ENCODE measurements at regions not wholly inside any gene's neighbourhood (a gene's known extent, or its start where the extent isn't known, plus 50 kb on each side); places are given as distances from the start of the nearest gene placed in this dataset.

DNA sequence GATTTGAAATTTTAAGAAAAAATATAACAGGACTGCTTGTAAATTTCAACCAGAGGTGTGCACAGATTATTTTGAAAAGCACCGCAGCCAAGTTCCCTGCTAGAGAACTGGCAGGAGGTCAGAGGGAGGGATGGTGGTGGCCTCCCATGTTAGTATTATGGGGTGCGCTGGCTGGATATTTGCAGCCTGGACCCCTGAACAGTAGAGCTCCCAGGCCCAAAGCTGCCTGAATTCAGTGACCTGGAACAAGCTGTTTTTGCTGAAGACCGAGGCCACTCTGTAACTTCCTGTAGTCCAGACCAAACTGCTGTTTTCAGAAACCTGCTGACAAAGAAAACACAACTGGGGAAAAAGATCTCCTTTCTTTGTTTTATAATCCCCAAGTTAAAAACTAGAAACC lies 314.3 kb downstream of the TNS1 start:
- Mint-ChIP-seq H3K4me1 (no peaks in the 10 kb centered on the region), H3K4me3 (no peak overlapping the region), H3K27me3 (ENCODE audit: insufficient read depth, low read depth, poor library complexity) (peaks cover 4% of the 10 kb centered on the region)

GRCh38 chr2:217687771-217688170 lies 315.0 kb downstream of the TNS1 start:
- no peak overlapping the region for H3K27ac Mint-ChIP-seq
- no peak overlapping the region for H2AFZ ChIP-seq
- H3K4me2 ChIP-seq, result no peak overlapping the region
- no peak overlapping the region for H3K4me3 ChIP-seq
- ATAC-seq (no peak), DNase-seq (ENCODE audit: low spot score) (no peak)
- TF ChIP-seq ETS1 (IDR thresholded peaks at IDR 0.05), result no peak
- H3K4me1 Mint-ChIP-seq, result no peaks in the 10 kb centered on the region
- H3K27me3 Mint-ChIP-seq (ENCODE audit: insufficient read depth, low read depth, poor library complexity), result peaks cover 4% of the 10 kb centered on the region
- H3K27me3 ChIP-seq (ENCODE audit: insufficient read depth), result peaks cover 10% of the 10 kb centered on the region
- no peaks in the 10 kb centered on the region for H4K20me1 ChIP-seq (replicated peaks; ENCODE audit: insufficient read depth)
- no peaks in the 10 kb centered on the region for H3K79me2 ChIP-seq (replicated peaks; ENCODE audit: insufficient read depth)
- no peaks in the 10 kb centered on the region for H3K36me3 Mint-ChIP-seq (ENCODE audit: low read depth)
- H3K4me3 Mint-ChIP-seq, result no peak overlapping the region
- H3F3A ChIP-seq (replicated peaks; ENCODE audit: low read depth), result no peaks in the 10 kb centered on the region
- H3K9me3 Mint-ChIP-seq, result no peaks in the 10 kb centered on the region
- peaks cover 16% of the 10 kb centered on the region; the same call in 1 of the 2 replicates for H3K9me2 ChIP-seq (ENCODE audit: insufficient read depth)
- no peak overlapping the region for H3K27ac ChIP-seq (ENCODE audit: low read depth)
- H3K36me3 ChIP-seq (ENCODE audit: insufficient read depth), result no peaks in the 10 kb centered on the region
- no peaks in the 10 kb centered on the region for H3K4me1 ChIP-seq (ENCODE audit: insufficient read depth)

More for the DNA sequence above, 314.3 kb downstream of the TNS1 start:
- H3K4me1 ChIP-seq (ENCODE audit: insufficient read depth), result no peaks in the 10 kb centered on the region
- H3K36me3 ChIP-seq (ENCODE audit: insufficient read depth), result no peaks in the 10 kb centered on the region
- no peak overlapping the region for H3K27ac ChIP-seq (ENCODE audit: low read depth)
- no peaks in the 10 kb centered on the region for H3F3A ChIP-seq (replicated peaks; ENCODE audit: low read depth)
- peaks cover 10% of the 10 kb centered on the region for H3K27me3 ChIP-seq (ENCODE audit: insufficient read depth)
- no peak overlapping the region for H3K4me2 ChIP-seq
- H3K27ac Mint-ChIP-seq, result no peak overlapping the region
- H4K20me1 ChIP-seq (replicated peaks; ENCODE audit: insufficient read depth), result no peaks in the 10 kb centered on the region
- no peak for DNase-seq (ENCODE audit: low spot score)
- H3K79me2 ChIP-seq (replicated peaks; ENCODE audit: insufficient read depth), result no peaks in the 10 kb centered on the region
- TF ChIP-seq ETS1 (IDR thresholded peaks at IDR 0.05) (no peak), REST (IDR thresholded peaks at IDR 0.05; ENCODE audit: unreplicated experiment) (no peak), CREB1 (CRISPR knock-in tag; IDR thresholded peaks at IDR 0.05; ENCODE audit: low read depth) (no peak), EZH2phosphoT487 (IDR thresholded peaks at IDR 0.05; ENCODE audit: unreplicated experiment) (no peak), NANOG (IDR thresholded peaks at IDR 0.05; ENCODE audit: borderline replicate concordance) (no peak)
- H2AFZ ChIP-seq, result no peak overlapping the region
- H3K4me3 ChIP-seq, result no peak overlapping the region
- H3K36me3 Mint-ChIP-seq (ENCODE audit: low read depth), result no peaks in the 10 kb centered on the region
- peaks cover 16% of the 10 kb centered on the region; the same call in 1 of the 2 replicates for H3K9me2 ChIP-seq (ENCODE audit: insufficient read depth)
- no peak for ATAC-seq
- no peaks in the 10 kb centered on the region for H3K9me3 Mint-ChIP-seq
